Naive thymus-derived CD4-positive, alpha-beta T cell (primary cell): ENCODE measurements at regions not wholly inside any gene's neighbourhood (a gene's known extent, or its start where the extent isn't known, plus 50 kb on each side); places are given as distances from the start of the nearest gene placed in this dataset.

Experiments used
- ATAC-seq: fragments of 150-1000 bp; cut with Tn5 transposase; 2 replicates; pipeline ENCODE4 v1.10.0; 2021; ENCODE audit warnings: mild to moderate bottlenecking, moderate library complexity
- CTCF ChIA-PET: fragments of 350-600 bp; sonication (Branson Sonifier 250); formaldehyde crosslinking; loops from one replicate; lab custom pipeline; 2021; ENCODE audit warnings: antibody characterized with exemption; lab: Charles Lee
- POLR2A ChIA-PET: fragments of 350-600 bp; sonication (Branson Sonifier 250); formaldehyde crosslinking; loops from one replicate; lab custom pipeline; 2021; ENCODE audit warnings: antibody characterized with exemption, inconsistent platforms; lab: Charles Lee
- DNase-seq, 9 donors: peaks; one replicate each; pipeline versions ENCODE4 v3.0.0 to v3.0.0-alpha.2; 2020 to 2022; ENCODE audit warnings: mixed read lengths in 1 of 9
- H3K27ac ChIP-seq: one replicate; pipeline ENCODE4 v1.7.0; 2013; ENCODE audit warnings: mild to moderate bottlenecking, low read depth, low read length, moderate library complexity
- H3K27me3 ChIP-seq, 2 donors: one replicate each; pipeline ENCODE4 v1.7.0; 2013; ENCODE audit warnings: low read length in 2 of 2, mild to moderate bottlenecking in 2 of 2, moderate library complexity in 2 of 2; ENCODE audit not compliant: control insufficient read depth in 2 of 2, insufficient read depth in 2 of 2
- H3K36me3 ChIP-seq, 3 experiments: 1 replicate in 2 of 3; 2 replicates in 1 of 3; pipeline ENCODE4 v1.7.0; 2013; ENCODE audit warnings: low read length in 3 of 3, mild to moderate bottlenecking in 3 of 3, moderate library complexity in 1 of 3; ENCODE audit not compliant: insufficient read depth in 3 of 3, control insufficient read depth in 2 of 3
- H3K4me1 ChIP-seq, 2 donors: one replicate each; pipeline ENCODE4 v1.7.0; 2013; ENCODE audit warnings: low read length in 2 of 2, mild to moderate bottlenecking in 2 of 2, moderate library complexity in 1 of 2; ENCODE audit not compliant: control insufficient read depth in 2 of 2, insufficient read depth in 2 of 2
- H3K4me3 ChIP-seq: 2 replicates; pipeline ENCODE4 v1.7.0; 2013; ENCODE audit warnings: mild to moderate bottlenecking, low read length
- H3K9me3 ChIP-seq, 3 experiments: 1 replicate in 2 of 3; 2 replicates in 1 of 3; pipeline ENCODE4 v1.7.0; 2013; ENCODE audit warnings: low read length in 3 of 3; ENCODE audit not compliant: control insufficient read depth in 2 of 3
- H3K27ac Mint-ChIP-seq, 9 donors: one replicate each; pipeline ENCODE4 v1.8.0; 2020 to 2022; ENCODE audit warnings: mixed read lengths in 9 of 9, mild to moderate bottlenecking in 8 of 9, moderate library complexity in 5 of 9, inconsistent platforms in 2 of 9
- H3K27me3 Mint-ChIP-seq, 5 donors: one replicate each; pipeline ENCODE4 v1.8.0; 2021 to 2022; ENCODE audit warnings: mixed read lengths in 5 of 5, mild to moderate bottlenecking in 1 of 5
- H3K36me3 Mint-ChIP-seq, 5 donors: one replicate each; pipeline ENCODE4 v1.8.0; 2020 to 2022; ENCODE audit warnings: mixed read lengths in 5 of 5, mild to moderate bottlenecking in 3 of 5, inconsistent platforms in 1 of 5
- H3K4me1 Mint-ChIP-seq, 7 donors: one replicate each; pipeline ENCODE4 v1.8.0; 2020 to 2022; ENCODE audit warnings: mixed read lengths in 7 of 7, mild to moderate bottlenecking in 3 of 7, inconsistent platforms in 1 of 7
- H3K4me3 Mint-ChIP-seq, 10 donors: one replicate each; pipeline ENCODE4 v1.8.0; 2020 to 2022; ENCODE audit warnings: mild to moderate bottlenecking in 10 of 10, mixed read lengths in 10 of 10, moderate library complexity in 6 of 10, inconsistent platforms in 2 of 10
- H3K9me3 Mint-ChIP-seq, 11 donors: one replicate each; pipeline ENCODE4 v1.8.0; 2020 to 2022; ENCODE audit warnings: mixed read lengths in 11 of 11, mild to moderate bottlenecking in 4 of 11, inconsistent platforms in 1 of 11, moderate library complexity in 1 of 11
- intact Hi-C, 2 donors: fragments of 100-400 bp; cut with micrococcal nuclease; formaldehyde crosslinking; loops; one replicate each; pipeline ENCODE4 v1.15.1; 2023

DNA sequence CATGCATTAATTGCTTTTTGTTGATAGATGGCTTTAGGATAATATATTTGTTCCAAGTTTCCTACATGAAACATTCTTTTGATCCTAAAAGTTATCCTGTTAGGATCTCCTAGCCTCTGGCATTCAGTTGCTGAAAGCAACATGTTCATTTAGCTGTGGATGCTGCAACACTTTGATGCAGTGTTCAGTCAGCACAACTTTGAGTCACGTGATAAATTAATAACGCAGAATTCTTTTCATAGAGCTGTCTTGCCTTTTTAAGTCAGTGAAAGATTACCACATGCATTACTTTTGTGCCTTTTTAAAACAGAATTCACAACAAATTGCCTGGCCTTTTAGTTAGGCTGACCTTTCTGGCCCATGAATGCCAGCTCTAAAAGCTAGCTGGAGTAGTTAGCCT lies 1467.9 kb upstream of the ZEB2 start:
- Histone ChIP-seq H3K4me1 (no peaks in the 10 kb centered on the region), H3K27ac (no peak overlapping the region), H3K36me3 (no peaks in the 10 kb centered on the region), H3K27me3 (no peaks in the 10 kb centered on the region), H3K4me3 (no peak overlapping the region), H3K9me3 (no peaks in the 10 kb centered on the region)
- H3K4me3 Mint-ChIP-seq, result no peak overlapping the region
- ATAC-seq (no peak), DNase-seq (no peak)
- CTCF ChIA-PET, result no interaction called here
- POLR2A ChIA-PET, result no interaction called here
- peaks cover 0 to 10% (median 4%) of the 10 kb centered on the region in 11 donors for H3K9me3 Mint-ChIP-seq
- H3K27me3 Mint-ChIP-seq, result peaks cover 0 to 3% (median 0%) of the 10 kb centered on the region in 5 donors
- H3K27ac Mint-ChIP-seq, result no peak overlapping the region
- no peaks in the 10 kb centered on the region for H3K4me1 Mint-ChIP-seq
- peaks cover 0 to 4% (median 0%) of the 10 kb centered on the region in 5 donors for H3K36me3 Mint-ChIP-seq
- intact Hi-C loops, result no loop called here

DNA sequence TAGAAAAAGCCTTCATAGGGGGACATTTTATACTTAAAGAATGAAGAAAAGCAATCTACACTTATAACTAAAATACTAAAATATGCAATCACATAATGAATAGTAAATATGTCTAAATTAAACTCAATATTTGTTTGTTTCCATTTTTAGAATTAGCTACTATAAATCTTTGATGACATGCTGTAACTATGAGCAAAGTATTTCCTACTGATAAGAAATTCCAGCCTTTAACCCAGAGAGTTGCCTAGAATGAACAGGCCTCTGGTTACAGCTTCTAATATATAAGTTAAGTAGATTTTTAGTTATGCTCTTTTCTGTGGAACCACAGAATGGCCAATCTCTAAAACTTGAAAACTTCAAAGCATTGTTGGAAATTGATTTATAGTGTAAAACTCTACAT lies 1465.6 kb upstream of the ZEB2 start:
- ChIA-PET POLR2A (no interaction called here), CTCF (no interaction called here)
- Mint-ChIP-seq H3K4me3 (no peak overlapping the region), H3K27me3 (peaks cover 0 to 3% (median 0%) of the 10 kb centered on the region in 5 donors), H3K36me3 (no peaks in the 10 kb centered on the region), H3K27ac (no peak overlapping the region), H3K4me1 (peaks cover 0 to 2% (median 0%) of the 10 kb centered on the region in 7 donors), H3K9me3 (peaks cover 0 to 4% (median 0%) of the 10 kb centered on the region in 11 donors)
- Histone ChIP-seq H3K27me3 (no peaks in the 10 kb centered on the region), H3K9me3 (no peaks in the 10 kb centered on the region), H3K4me1 (no peaks in the 10 kb centered on the region), H3K4me3 (no peak overlapping the region), H3K27ac (no peak overlapping the region), H3K36me3 (no peaks in the 10 kb centered on the region)
- intact Hi-C loops, result no loop called here
- DNase-seq (no peak), ATAC-seq (no peak)

DNA sequence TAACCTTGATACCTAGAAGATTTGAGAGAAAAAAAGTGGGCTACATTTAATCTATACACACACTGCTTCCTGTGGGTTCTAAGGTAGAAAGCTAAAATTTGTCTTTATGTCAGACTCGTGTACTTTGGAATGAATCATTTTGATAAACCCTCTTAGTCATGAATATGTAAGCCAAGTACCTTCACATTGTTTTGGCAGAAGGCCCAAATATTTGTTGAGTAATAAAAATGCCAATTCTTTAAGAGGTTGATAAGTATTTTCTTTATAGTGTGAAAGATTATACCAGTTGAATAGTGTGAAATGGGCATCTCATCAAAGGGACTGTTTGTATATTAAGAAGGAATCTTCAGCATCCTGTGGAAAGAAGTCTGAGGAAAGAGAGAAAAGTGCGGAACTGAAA lies 1464.7 kb upstream of the ZEB2 start:
- peaks cover 0 to 4% (median 0%) of the 10 kb centered on the region in 11 donors for H3K9me3 Mint-ChIP-seq
- no peak overlapping the region for H3K27ac Mint-ChIP-seq
- ATAC-seq, result no peak
- no peaks in the 10 kb centered on the region for H3K36me3 ChIP-seq
- ChIA-PET POLR2A (no interaction called here), CTCF (no interaction called here)
- H3K9me3 ChIP-seq, result no peaks in the 10 kb centered on the region
- H3K27me3 Mint-ChIP-seq, result peaks cover 0 to 3% (median 0%) of the 10 kb centered on the region in 5 donors
- H3K36me3 Mint-ChIP-seq, result no peaks in the 10 kb centered on the region
- peaks cover 0 to 2% (median 0%) of the 10 kb centered on the region in 7 donors for H3K4me1 Mint-ChIP-seq
- intact Hi-C loops, result no loop called here
- H3K4me1 ChIP-seq, result no peaks in the 10 kb centered on the region
- no peak for DNase-seq
- H3K27ac ChIP-seq, result no peak overlapping the region
- no peaks in the 10 kb centered on the region for H3K27me3 ChIP-seq
- H3K4me3 Mint-ChIP-seq, result no peak overlapping the region
- H3K4me3 ChIP-seq, result no peak overlapping the region

DNA sequence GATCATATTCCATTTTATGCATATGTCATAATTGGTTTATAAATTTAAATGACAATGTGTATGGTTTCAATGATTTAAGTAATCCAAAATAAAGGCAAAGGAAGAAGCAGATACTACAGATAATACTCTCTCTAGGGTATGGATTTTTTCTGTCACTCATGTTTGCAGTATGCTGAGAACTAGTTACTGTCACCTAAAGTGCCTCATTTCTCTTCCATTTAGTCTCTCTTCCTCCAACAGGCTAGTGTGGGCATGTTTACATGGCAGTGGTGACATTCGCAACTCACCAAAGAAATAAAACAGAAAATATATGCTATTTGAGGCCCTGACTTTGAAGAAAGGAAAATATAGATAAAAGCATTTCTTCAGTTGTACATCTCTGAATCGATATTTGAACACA lies 1460.4 kb upstream of the ZEB2 start:
- ATAC-seq (no peak), DNase-seq (no peak)
- H3K27ac ChIP-seq, result no peak overlapping the region
- H3K36me3 ChIP-seq, result no peaks in the 10 kb centered on the region
- H3K9me3 Mint-ChIP-seq, result peaks cover 0 to 4% (median 0%) of the 10 kb centered on the region in 11 donors
- H3K4me1 Mint-ChIP-seq, result peaks cover 0 to 2% (median 0%) of the 10 kb centered on the region in 7 donors
- H3K27me3 ChIP-seq, result no peaks in the 10 kb centered on the region
- no peaks in the 10 kb centered on the region for H3K36me3 Mint-ChIP-seq
- H3K4me3 Mint-ChIP-seq, result no peak overlapping the region
- no peaks in the 10 kb centered on the region for H3K4me1 ChIP-seq
- H3K27ac Mint-ChIP-seq, result no peak overlapping the region
- no peak overlapping the region for H3K4me3 ChIP-seq
- ChIA-PET POLR2A (no interaction called here), CTCF (no interaction called here)
- H3K9me3 ChIP-seq, result no peaks in the 10 kb centered on the region
- intact Hi-C loops, result no loop called here
- peaks cover 0 to 3% (median 0%) of the 10 kb centered on the region in 5 donors for H3K27me3 Mint-ChIP-seq

DNA sequence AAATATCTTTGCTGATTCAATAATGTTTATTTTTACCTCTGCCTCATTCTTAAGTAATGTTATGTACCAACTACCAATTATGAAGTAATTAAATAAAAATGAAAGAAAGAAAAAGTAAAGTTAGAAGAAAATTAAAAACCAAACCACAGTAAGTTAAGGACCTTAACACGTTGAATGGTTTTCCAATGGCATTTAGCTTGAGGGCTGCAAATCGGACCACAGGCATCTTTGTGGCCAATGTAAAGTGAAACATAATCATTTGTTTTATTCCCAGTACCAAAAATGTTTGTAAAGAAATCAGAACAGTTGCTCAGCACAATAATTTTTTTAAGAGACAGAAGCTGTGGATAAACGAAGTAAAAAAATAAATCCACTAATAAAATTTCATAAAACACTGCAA lies 1455.5 kb upstream of the ZEB2 start:
- Histone ChIP-seq H3K36me3 (no peaks in the 10 kb centered on the region), H3K27me3 (no peaks in the 10 kb centered on the region), H3K9me3 (no peaks in the 10 kb centered on the region), H3K4me1 (no peaks in the 10 kb centered on the region), H3K4me3 (no peak overlapping the region), H3K27ac (no peak overlapping the region)
- intact Hi-C loops, result loop anchor here in 1 of 2 donors (5.0 kb wide), 1 partner anchor 622 kb away; no protein-coding TSS in a partner anchor
- ChIA-PET CTCF (no interaction called here), POLR2A (no interaction called here)
- no peaks in the 10 kb centered on the region for H3K27me3 Mint-ChIP-seq
- no peak for DNase-seq
- peaks cover 0 to 5% (median 0%) of the 10 kb centered on the region in 11 donors for H3K9me3 Mint-ChIP-seq
- no peak for ATAC-seq
- H3K36me3 Mint-ChIP-seq, result no peaks in the 10 kb centered on the region
- no peak overlapping the region for H3K4me3 Mint-ChIP-seq
- no peaks in the 10 kb centered on the region for H3K4me1 Mint-ChIP-seq
- H3K27ac Mint-ChIP-seq, result no peak overlapping the region

DNA sequence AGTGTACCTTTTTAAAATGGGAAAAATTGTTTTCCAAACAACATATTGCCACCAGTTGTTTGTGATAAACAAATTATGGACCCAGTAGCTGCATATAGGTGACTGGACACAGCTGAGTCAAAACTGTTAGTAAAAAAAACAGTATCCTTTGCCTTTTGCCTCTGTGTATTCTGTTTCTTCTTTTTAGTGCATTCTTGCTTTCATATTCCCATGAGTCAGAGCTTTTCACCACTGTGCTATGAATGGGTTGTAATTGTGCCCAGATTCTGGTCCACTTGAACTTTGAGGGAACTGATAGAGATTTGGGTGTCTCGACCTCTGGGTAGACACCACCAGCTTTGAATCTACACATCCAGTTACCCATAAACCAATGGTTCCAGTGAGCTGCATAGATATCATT lies 1441.9 kb upstream of the ZEB2 start:
- H3K27me3 ChIP-seq, result no peaks in the 10 kb centered on the region
- DNase-seq (no peak), ATAC-seq (no peak)
- Mint-ChIP-seq H3K4me1 (no peaks in the 10 kb centered on the region), H3K9me3 (peaks cover 0 to 31% (median 9%) of the 10 kb centered on the region in 11 donors), H3K4me3 (no peak overlapping the region), H3K36me3 (peaks cover 0 to 6% (median 0%) of the 10 kb centered on the region in 5 donors), H3K27me3 (no peaks in the 10 kb centered on the region), H3K27ac (no peak overlapping the region)
- H3K36me3 ChIP-seq, result no peaks in the 10 kb centered on the region
- intact Hi-C loops, result no loop called here
- ChIA-PET POLR2A (no interaction called here), CTCF (no interaction called here)
- H3K4me1 ChIP-seq, result no peaks in the 10 kb centered on the region
- no peaks in the 10 kb centered on the region for H3K9me3 ChIP-seq
- H3K27ac ChIP-seq, result no peak overlapping the region
- no peak overlapping the region for H3K4me3 ChIP-seq

DNA sequence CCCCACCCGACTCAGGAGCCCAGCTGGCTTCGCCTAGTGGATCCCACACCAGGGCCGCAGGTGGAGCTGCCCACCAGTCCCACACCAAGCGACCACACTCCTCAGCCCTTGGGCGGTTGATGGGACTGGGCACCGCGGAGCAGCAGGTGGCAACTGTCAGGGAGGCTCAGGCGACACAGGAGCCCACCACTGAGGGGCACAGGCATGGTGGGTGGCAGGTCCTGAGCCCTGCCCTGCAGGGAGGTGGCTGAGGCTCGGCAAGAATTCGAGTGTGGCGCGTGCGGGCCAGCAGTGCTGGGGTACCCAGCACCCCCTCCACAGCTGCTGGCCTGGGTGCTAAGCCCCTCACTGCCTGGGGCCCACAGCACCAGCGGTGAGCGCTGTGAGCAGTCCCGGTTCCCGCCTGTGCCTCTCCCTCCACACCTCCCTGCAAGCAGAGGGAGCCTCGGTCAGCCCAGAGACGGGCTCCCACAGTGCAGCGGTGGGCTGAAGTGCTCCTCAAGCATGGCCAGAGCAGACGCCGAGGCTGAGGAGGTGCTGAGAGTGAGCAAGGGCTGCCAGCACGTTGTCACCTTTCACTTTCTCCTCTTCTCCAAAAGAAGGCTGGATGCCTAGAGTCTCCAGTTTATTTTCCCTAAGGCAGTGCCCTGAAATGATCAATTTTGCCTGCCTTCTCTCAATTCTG lies 1440.7 kb upstream of the ZEB2 start:
- H3K27me3 ChIP-seq, result no peaks in the 10 kb centered on the region
- peaks cover 0 to 6% (median 0%) of the 10 kb centered on the region in 5 donors for H3K36me3 Mint-ChIP-seq
- H3K27ac ChIP-seq, result no peak overlapping the region
- no peak for ATAC-seq
- H3K4me1 Mint-ChIP-seq, result no peaks in the 10 kb centered on the region
- no peaks in the 10 kb centered on the region for H3K27me3 Mint-ChIP-seq
- no peak overlapping the region for H3K4me3 Mint-ChIP-seq
- no peaks in the 10 kb centered on the region for H3K4me1 ChIP-seq
- H3K9me3 Mint-ChIP-seq, result peaks cover 3 to 42% (median 9%) of the 10 kb centered on the region in 11 donors
- ChIA-PET POLR2A (no interaction called here), CTCF (no interaction called here)
- DNase-seq, result no peak
- H3K4me3 ChIP-seq, result no peak overlapping the region
- H3K27ac Mint-ChIP-seq, result no peak overlapping the region
- no peaks in the 10 kb centered on the region for H3K9me3 ChIP-seq
- no peaks in the 10 kb centered on the region for H3K36me3 ChIP-seq
- intact Hi-C loops, result no loop called here
